NK-92 treated with Interleukin-12 subunit alpha and Interleukin-12 subunit beta, amount 100 ng/mL, for 24 hours (cell line): ENCODE measurements at regions not wholly inside any gene's neighbourhood (a gene's known extent, or its start where the extent isn't known, plus 50 kb on each side); places are given as distances from the start of the nearest gene placed in this dataset.

Experiments
- DNase-seq: peaks from one replicate; lab custom pipeline; 2025; lab: John Stamatoyannopoulos, UW

DNA sequence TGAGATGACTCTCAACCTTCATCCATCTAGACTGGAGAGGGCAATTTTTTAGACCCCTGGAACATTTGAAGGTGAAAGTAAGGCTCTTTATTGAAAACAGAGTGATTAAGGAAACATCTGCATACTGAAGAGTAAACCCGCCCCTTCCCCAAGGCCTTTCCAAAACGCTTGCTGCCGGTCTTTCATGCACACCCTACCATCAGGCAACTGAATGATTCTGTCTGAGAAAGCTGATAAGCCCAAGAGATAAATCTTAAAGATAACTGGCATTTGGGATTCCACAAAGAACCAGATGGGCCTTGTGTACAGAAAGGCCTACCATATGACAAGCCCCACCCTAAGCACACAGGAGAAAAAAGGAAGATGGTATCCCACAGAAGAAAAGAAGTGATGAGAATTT lies 54.4 kb upstream of the PIK3R1 start:
- DNase-seq: no peak

DNA sequence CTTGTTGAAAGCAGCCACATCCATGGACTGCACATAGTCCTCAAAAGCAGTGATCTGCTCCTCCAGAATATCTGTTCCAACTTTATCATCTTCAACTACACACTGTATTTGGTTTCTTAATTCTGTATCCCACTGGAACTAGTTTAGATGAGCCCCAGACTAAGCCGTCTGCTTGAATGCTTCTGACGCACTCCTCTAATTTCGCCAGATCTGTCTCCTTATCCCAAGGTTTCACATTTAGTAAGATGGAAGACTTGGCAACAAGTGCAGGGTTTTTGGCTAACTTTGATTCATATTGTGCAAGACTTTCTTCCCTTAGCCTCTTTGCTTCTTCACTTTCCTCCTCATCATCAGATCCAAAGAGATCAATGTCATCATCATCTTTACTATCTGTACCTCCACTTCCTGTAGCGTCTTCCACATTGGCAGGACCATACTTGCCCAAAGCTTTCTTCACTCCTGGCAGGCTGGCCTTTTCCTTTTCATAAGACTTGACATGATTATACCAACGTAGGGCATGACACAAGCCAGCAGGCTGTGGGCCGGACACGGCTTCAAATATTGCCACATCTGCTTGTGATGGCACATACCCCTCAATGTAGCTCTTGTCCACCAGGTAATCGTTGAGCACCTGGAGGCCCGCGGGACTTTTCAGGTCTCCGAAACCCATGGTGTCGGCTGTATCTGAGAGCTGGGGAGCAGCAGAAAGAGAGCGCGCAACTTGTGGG lies 56.2 kb upstream of the PIK3R1 start:
- no peak for DNase-seq

DNA sequence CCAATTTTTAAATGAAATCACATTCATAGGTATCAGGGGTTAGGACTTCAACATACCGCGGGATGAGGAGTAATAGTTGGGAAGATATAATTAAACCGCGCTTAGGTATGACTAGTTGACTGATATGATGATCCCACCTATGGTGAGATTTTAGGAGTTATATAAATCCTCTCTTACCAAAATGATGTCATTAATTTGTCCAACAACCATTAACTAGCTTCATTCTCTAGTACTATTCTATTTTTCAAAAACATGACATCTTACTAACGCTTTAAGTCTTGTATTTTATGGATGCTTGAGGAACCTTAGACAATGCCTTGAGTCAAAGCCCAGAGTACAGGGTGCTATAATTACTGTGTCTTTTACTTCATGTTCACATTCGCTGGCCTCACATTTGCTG lies 59.6 kb upstream of the PIK3R1 start:
- no peak for DNase-seq

DNA sequence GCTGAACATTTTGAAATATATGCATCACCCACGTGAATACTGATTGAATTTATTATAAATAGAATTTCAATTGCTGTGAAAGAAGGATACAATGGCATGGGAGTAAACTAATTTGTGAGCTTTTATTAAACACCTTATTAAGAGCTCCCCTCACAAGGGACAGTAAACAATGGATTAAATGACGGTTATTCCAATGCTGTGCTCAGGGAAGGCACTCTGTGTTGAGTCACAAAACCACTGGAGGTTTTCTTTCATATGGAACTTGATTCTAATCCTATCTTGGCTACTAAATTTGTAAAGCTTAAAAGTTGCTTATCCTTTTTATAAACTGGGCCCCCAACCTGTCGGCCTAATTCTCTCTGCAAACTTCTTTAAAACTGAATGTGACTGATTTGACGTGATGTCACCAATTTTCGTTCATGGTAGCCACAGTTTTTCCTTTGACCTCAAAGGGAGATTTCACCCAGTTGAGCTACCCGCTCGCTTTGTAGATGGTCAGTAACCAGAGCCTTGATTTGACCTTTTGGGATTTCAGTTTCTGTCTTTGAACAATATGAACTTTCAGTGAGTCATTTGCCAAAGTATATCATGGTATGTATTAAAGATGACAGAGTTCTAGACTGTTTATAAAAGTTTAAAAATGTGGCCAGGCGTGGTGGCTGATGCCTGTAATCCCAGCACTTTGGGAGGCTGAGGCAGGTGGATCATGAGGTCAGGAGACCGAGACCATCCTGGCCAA lies 61.3 kb upstream of the PIK3R1 start:
- no peak for DNase-seq

DNA sequence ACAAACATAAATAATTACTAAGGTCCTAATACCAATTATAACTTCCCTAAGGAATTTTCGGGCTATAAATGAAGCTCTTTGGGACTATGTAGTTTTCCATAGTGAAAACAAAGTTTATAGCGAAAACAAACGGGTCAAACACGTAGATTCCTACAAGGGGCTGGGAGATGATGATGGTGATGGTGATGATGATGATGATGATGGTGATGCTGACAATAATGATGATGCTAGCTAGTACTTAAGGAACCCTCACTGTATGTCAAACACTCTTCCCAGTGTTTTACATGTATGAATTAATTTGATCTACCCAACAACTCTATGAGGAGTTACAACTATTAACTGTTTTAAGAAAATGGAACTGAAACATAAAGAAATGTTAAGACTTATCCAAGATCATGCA lies 63.7 kb upstream of the PIK3R1 start:
- DNase-seq: no peak

DNA sequence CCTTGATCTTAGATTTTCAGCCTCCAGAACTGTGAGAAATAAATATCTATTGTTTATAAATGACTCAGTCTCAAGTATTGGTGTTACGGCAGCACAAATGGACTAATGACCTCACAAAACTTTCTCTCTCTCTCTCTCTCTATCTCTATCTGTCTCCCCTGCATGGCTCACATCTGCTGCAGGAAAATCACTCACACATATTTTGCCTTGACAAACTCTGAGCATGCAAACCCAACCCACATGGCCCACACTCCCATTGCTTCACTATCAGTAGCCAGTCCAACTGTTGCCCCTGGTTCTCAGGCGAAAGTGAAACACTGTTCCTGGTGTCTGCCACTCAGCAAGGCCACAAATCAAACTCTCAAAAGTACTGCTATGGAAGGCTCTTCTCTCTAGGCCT lies 66.4 kb upstream of the PIK3R1 start:
- no peak for DNase-seq

DNA sequence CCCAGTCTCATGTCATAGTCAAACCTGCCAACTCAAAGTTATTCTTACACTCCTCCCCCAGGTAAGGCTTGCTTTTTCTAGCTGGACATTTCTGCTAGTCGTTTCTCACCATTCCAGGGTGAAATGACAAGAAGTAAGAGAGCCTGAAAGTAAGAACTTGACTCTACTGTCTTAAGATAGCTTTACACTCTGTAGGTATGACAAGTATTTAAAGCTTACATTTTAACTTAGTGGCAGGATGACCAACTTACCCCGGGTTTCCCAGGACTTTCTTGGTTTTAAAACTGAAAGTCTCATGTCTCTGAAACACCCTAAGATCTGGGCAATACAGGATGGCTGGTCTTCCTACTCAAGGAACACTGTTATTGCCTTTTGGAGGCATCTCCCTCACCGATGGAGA lies 67.5 kb upstream of the PIK3R1 start:
- DNase-seq: no peak

DNA sequence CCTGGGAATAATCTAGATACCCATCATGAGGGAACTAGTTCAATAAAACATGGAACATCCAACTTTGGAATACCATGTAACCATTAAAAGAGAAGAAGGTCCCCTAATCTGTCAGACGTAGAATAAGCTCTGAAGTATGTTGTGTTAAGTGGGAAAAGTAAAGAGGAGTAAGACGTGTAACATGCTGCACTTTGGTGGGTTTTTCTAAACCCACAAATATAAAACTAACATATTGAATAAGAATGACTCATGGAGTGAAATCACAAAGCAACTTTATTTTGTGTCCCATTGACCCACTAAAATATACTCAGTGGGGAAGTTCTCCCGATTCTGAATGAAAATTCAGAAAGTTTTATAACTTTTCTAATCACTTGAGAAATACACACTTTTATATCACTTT lies 67.9 kb upstream of the PIK3R1 start:
- no peak for DNase-seq

DNA sequence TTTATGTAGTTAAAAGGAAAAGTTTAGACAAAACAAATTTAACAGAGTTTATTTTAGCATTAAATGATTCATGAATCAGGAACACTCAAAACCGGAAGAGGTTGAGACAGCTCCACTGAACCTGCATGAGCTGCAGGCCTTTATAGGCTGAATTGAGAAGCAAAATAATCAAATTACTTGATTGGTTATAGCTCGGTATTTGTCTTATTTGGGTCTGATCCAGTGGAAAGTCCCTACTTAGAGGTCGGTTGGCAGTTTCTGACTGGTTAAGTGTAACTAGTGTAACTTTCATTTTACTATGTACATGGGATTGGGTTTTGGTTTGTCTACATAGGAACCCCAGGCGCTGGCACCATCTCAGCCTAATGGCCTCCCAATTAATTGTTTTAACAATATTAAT lies 74.1 kb upstream of the PIK3R1 start:
- DNase-seq: no peak

DNA sequence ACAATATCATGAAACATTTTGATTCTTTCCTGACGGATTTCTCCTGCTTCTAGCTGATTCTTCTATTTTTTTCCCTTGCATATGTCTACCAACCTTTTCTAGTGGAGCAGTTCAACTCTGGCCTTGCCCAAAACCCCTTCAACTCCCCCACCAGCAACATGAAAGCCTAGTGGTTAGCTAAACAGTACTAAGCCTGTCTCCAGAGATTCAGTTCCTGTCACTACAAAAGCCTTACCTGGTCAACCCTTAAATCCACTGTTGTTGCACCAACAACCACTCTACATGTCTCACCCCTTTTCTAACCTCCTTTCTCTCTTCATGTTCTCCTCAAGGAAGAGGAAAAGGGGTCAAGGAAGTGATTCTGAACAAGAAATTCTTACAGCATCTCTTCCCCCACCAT lies 74.8 kb upstream of the PIK3R1 start:
- no peak for DNase-seq

DNA sequence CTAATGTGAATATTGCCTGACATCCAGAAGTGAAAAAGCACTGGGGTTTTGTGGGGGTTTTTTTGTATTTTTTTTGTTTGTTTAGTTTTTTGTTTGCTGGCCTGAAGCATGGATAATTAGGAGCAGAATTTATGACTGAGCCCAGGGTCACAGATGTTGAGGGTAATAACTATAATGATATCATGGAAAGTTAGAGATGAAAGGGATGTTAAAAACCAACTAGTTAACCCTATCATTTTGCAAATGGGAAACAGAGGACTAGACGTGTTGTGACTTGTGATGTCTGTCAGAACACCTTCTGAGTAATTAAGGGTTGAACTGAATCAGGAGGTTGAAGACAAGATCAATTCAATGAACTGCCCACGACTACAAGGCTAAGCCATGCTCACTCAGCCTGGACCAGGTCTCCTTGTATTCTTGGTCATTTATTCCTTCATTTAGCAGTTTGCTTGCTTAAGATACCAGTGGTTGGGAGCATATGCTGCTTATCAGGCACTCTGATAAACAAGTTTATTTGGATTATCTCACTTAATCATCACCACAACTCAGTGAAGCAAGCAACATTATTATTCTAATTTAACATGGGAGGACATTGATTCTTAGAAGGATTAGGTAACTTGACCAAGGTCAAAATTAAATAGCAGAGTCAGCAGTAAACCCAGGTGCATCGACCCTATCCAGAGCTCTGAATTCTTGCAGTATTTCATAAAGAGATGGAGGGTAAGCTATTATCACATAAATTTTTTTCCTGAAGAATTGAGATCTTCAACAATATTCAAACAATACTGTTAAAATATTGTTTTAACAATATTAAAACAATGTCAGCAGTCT lies 75.7 kb upstream of the PIK3R1 start:
- no peak for DNase-seq

DNA sequence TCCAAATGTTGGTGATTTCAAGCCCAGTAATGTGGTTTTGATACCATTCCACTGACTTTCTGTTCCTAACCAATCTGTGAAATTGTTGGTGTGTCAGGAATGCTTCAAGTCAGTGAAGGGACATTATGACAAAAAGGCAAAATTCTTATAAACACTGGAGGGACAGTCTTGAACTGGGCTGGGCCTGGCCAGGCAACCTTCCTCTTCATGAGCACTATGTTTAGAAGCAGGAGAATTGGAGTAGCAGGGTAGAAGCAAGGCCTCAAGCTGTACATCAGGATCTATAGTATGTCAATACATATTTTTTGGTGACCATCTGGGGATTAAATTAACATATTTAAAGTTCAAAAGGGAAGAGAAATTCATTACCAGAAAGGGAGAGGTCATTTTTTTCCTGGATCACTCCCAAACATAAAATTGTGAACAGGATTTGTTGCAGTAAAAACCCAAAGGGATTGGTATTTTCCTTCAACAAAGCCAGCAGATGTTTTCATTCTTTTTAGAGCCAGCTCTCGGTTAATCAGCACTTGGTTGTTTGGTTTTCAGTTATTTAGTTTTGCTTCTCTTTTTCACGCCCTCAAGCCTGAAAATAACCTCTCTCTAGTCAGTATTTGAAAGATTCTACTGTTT lies 77.9 kb upstream of the PIK3R1 start:
- no peak for DNase-seq

DNA sequence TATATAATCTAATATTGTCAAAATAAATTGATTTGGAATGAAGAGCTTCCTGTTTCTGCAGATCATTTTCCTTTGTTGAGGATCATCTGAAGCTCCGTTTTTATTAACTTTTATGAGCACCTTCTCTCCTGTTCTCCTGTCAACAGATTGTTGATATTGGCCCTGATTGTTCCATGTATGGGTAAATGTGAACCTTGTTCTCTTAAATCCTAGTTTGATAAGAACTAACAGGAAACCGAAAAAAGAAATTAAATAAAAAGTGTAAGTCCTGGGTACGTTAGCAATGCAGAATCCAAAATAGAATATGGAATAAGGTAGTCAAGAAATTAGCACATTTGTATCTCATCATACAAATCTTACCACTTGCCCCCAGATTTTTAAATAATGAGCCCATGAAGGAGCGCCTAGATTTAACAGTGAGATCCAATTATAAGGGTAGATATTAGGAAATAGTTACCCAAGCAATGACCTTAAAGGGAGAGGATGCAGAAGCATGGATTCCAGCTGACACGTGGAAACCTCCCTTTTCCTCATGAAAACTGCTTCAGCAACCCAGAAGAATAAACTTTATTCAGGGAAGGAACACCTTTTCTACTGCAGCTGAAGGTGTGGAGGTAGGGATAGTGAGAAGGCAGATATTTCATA lies 80.8 kb upstream of the PIK3R1 start:
- DNase-seq: no peak

DNA sequence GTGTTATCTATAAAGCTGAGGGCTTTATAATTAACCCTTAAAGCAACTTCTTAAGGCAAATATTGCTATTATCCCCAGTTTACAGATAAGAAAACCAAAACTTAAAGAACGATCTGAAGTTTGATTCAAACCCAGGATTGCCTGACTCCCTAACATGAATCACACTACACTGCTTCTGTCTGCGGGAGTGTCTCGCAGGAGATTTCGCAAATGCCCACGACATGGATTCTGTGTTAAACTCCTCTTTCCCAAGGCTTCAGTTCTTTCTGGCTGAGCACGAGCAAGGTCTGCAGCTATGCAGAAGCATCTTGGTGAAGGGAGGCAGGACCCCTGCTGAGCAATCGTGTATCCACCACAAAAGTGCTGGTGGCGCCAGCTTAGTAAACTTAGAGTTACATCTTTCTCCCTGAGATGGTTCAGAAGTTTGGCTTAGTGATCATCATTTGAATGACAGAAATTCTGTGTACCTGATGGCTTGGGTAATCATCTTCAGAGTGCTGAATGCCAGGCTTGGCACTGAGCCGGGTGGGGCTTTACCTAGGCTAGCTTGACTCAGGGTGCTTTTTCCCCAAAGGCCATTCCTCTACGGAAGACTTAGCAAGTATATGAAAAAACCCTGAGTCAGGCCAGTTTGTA lies 81.4 kb upstream of the PIK3R1 start:
- DNase-seq: no peak

DNA sequence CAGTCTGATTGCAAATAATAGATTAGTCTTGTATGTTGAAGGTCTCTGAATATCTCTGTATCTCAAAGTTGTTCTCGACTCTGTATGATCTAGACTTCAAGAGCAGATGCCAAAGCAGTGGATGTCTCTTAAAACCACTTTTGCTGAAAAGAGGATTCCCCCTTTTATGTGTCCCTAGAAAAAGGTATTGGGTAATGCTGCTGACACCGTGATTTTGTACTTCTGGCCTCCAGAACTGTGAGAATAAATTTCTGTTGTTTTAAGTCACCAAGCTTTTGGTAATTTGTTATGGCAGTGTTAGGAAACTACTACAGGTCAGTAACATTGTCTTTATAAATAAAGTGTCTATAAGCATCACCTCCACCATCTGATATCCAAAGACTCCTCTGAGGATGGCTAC lies 85.3 kb upstream of the PIK3R1 start:
- DNase-seq: no peak

DNA sequence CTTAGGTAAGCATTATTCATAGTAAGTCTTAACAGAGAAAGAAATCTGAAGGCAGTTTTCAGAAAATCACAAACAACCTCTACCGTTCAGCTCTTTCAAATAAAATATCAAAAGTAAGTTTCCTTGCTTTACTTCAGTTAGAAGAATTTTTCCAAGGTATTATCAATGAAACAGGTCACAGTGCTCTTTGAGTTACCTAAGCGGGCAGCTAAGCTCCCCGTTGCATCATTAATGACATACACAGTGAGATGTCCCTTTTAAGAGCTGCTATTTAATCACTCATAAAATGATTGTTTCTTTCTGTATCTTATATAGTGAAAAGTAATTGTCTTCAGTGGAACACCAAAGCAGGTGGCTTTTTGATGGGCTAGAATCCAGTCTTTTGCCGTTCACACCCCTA lies 86.2 kb upstream of the PIK3R1 start:
- no peak for DNase-seq

DNA sequence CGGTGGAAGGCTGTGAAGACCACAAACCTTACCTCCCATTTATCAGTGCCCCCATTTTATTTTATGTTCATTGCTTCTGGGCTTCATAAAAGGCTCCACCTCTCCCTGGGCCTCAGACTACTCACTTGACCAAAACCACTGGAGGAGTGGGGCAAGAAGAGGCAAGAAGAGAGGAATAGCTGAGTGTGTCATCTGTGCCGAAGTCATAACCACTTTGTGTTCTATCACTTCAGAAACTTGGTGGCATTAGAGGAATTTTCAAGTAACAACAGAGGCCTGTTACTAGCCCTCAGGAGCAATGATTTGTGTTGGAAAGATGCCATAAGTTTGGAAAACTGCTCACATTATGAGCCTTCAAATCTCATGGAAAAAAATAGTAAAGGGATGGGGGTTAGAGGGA lies 88.7 kb upstream of the PIK3R1 start:
- no peak for DNase-seq

DNA sequence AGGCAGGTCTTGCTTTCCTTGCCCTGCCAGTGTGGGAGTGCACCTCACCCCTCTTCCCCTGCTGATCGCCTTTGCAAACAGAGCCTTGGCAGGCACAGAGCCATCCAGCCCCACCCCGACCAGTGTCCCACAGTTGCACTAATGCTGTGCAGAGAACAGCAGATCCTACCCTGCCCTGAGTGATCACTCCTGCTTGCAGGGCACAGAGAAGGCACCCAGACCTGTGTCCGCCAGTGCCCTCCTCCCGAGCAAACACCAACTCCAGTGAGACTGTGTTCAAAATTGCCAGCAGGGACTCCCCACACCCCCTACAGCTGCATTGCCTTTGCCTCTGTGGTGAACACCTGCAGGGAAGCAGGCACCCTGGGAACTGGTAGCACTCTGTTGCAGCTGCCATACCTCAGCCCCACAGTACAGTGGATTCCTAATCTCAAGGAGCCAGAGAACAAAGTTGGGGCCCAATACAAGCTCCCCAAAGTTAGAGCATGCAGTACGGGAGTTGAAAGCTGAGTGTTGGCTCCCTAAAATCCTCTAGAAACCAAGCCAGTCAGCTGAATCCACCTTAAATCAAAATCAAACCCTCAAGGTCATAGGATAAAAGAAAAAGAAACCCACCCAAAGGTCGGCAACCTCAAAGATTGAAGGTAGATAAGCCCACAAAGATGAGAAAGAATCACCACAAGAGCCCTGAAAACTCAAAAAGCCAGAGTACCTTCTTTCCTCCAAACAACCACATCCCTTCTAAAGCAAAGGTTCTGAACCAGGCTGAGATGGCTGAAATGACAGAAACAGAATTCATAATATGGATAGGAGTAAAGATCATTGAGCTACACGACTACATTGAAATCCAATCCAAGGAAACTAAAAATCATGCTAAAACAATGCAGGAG lies 92.9 kb upstream of the PIK3R1 start:
- no peak for DNase-seq

DNA sequence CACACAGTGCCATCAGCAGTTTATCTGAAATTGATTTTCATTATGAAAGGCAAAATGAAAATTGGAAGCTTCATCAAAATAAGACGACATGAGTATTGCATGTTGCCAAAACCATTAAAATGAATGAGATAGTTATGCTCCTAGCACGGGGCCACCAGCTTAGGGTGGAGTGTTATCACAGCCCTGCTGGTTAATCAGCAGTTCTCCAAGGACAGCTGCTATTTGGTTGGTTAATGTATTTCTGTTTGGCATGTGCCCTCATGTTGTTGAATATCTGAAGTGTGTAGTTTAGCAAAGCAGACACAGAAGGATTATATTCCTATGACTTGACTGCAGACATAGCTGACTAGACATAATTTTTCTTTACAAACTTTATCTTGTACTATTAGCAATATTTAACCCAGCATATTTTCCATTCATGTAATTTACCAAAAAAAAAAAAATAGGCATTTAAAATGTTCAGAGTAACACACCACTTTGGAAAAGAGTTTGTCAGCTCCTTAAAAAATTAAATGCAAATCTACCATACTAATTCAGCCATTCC lies 98.6 kb upstream of the PIK3R1 start:
- DNase-seq: no peak

DNA sequence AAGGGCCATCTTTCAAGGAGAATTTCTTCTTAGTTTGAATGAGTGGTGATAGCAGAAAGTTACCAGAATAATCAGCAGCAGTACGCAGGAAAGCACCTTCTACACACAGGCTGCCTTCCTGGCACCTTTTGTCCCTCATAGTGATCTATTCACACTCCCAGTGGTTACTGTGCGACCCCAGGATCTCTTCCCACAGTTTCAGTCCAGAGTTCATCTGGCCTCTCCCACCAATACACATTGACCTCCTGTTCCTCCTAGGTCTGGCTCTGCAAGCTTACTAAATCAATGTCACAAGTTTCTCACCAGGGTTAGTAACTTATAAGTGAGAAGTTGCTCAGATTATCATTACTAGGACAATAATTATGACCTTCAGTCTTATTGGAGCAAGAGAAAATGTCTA lies 99.1 kb upstream of the PIK3R1 start:
- no peak for DNase-seq
